SU-DHL-6 (cell line): ENCODE measurements at regions not wholly inside any gene's neighbourhood (a gene's known extent, or its start where the extent isn't known, plus 50 kb on each side); places are given as distances from the start of the nearest gene placed in this dataset.

Experiments used
- CTCF ChIP-seq: fragments of 200-600 bp; sonication (generic); IDR thresholded peaks from one replicate; pipeline ENCODE4 v1.5.1; 2017; ENCODE audit warnings: antibody characterized with exemption, mild to moderate bottlenecking, low read length, moderate library complexity; ENCODE audit not compliant: insufficient read depth, poor library complexity, severe bottlenecking
- EZH2phosphoT487 ChIP-seq: fragments of 200-600 bp; sonication (generic), shearing (Covaris generic); conservative IDR thresholded peaks from 2 replicates; pipeline ENCODE4 v1.6.1; 2018; ENCODE audit warnings: mild to moderate bottlenecking, antibody characterized with exemption, low read length, moderate library complexity, mixed read lengths

GRCh38 chr3:157660847-157661246 lies 157.6 kb upstream of the VEPH1 start:
- TF ChIP-seq CTCF (no peak), EZH2phosphoT487 (no peak)
